22Rv1 (cell line): ENCODE measurements at regions not wholly inside any gene's neighbourhood (a gene's known extent, or its start where the extent isn't known, plus 50 kb on each side); places are given as distances from the start of the nearest gene placed in this dataset.

Experiments
- H3K27ac ChIP-seq: fragments of 450-650 bp; 2 replicates; pipeline ENCODE4 v1.5.1; 2017
- ZFX ChIP-seq: fragments of 450-650 bp; IDR thresholded peaks from 2 replicates; pipeline ENCODE4 v1.6.1; 2017; ENCODE audit warnings: antibody characterized with exemption, borderline replicate concordance
- TF ChIP-seq, protein P1 (sequence below): fragments of 450-650 bp; IDR thresholded peaks from 2 replicates; pipeline ENCODE4 v1.5.1; 2017; ENCODE audit warnings: mild to moderate bottlenecking

DNA sequence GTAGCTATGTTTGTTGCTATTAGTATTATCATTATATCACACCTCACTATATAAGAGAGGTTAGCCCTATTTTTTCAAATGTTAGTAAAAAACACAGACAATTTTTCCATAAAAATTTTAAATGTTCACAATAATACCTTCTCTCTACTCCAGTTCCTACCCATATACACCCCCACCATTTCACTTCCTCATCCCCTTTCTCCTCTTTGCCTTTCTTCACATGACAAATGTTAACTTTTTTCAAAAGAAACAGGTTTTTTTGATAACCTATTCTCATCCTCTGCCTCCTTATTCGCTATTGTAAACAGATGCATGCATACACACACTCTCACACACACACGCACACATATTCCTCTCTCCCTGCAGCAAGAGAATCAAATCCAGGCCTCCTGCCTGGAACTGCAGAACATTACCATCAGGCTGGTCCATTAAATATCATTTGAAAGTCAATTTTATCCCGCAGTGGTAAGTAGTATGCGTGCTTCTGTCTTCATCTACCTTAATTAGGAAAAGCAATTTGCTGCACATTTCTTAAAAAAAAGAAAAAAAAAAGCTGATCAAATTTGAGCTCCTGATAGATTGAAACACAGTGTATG is 55.5 kb downstream of the MID1IP1 start:
- H3K27ac ChIP-seq: no peak overlapping the region
- TF ChIP-seq, protein P1, sequence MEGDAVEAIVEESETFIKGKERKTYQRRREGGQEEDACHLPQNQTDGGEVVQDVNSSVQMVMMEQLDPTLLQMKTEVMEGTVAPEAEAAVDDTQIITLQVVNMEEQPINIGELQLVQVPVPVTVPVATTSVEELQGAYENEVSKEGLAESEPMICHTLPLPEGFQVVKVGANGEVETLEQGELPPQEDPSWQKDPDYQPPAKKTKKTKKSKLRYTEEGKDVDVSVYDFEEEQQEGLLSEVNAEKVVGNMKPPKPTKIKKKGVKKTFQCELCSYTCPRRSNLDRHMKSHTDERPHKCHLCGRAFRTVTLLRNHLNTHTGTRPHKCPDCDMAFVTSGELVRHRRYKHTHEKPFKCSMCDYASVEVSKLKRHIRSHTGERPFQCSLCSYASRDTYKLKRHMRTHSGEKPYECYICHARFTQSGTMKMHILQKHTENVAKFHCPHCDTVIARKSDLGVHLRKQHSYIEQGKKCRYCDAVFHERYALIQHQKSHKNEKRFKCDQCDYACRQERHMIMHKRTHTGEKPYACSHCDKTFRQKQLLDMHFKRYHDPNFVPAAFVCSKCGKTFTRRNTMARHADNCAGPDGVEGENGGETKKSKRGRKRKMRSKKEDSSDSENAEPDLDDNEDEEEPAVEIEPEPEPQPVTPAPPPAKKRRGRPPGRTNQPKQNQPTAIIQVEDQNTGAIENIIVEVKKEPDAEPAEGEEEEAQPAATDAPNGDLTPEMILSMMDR: no peak
- no peak for TF ChIP-seq ZFX

DNA sequence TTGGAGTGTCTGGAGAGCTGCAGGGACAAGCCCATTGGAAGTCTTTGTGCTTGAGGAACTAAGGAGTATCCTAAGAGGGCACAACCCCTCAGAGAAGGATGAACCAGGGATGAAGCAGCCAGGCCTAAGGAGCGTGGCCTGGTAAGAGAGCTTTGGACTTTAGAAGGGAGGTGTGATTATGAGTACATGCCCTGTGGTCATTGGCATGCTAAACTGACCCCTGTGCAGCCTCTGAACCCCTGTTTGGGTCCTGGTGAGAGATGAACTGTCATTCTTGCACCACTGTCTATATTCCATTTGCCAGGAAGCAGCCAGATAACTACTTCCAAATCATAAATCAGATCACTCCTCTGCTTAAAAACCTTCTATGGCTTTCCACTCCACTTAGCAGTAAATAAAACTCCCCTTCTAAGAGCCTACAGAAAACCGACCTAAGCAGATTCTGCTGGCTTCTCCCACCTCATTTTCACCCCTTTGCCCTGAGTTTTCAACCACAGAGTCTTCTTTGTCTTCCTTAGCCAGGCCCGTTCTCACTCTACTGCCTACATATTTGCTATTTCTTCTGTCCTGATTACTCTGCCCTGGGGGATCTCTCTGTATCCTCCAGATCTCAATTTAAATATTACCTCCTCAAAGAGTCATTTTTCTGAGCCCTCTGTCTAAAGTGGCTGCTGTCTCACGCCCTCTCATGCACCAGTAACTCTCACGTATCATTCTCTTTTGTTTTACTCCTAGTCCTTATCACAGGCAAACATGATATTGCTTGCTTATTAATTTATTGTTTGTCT is 56.7 kb downstream of the MID1IP1 start:
- no peak overlapping the region for H3K27ac ChIP-seq
- TF ChIP-seq ZFX: no peak
- TF ChIP-seq, protein P1: no peak

DNA sequence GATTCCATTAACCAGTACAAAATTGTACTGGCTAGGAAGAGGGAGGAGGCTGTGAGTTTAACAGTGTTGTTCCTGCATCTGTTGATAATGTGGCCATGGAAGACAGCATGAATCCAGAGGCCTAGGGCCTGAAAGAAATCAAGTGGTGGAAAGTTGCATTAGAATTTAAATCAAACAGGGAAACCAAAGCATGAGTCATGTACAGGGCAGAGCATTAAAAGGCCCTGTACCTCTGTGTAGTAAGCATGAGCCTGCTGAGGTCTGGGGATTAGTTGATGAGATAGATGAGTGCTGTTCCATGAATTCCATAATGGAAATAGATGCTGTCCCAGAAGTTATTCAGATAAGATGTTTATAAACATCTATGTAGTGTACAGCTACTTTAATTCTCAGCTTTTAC is 58.3 kb downstream of the MID1IP1 start:
- TF ChIP-seq, protein P1: no peak
- no peak for TF ChIP-seq ZFX
- H3K27ac ChIP-seq: no peak overlapping the region

DNA sequence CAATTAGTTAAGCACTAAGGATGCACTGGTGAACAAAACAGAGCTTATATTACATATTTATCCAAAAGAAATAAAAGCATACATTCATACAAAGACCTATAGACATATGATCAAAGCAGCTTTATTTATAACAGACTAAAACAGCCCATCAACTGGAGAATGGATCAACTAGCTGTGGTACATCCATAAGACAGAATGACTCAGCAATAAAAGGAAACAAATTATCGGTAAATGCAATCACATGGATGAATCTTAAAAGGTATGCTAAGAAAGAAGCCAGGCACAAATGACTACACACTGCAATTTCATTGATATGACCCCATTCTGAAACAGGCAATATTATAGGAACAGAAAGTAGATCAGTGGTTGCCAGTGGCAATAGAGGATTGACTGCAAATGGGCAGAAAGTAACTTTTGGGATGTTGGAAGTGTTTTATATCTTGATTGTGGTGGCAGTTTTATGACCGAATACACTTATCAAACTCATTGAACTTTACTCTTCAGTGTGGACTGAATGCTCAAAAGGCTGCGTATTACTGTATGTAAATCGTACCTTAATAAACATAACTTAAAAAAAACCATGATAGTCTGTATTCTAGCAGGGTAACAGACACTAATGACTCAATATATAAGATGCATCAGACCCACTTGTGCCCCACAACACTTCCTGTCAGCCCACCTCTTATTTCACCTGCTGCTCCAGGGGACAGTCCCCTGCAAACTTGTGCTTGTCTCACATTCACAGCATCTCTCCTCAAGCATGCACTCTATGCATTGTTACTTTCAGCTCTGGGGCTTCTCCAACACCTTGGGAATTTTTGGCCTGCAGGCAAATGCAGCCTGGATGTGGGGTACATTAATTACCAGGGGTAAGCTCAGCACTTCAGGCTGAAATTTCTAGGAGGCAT is 59.1 kb downstream of the MID1IP1 start:
- no peak for TF ChIP-seq ZFX
- TF ChIP-seq, protein P1: no peak
- no peak overlapping the region for H3K27ac ChIP-seq

DNA sequence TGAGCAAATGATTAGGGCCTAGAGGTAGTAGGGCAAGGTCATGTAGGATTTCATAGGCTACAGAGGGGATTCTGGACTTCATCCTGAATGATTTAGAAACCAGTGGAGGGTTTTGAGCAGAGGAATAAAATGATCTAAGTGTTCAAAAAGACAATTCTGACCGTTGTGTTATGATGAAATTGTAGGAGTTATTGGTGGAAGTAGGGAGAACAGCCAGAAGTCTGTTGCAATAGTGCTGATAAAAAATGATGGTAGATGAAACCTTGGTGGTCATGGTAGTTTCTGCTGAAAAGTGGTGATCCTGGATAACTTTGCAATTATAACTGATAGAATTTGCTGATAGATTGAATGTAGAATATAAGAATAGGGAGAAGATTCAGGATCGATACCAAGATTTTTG is 60.2 kb downstream of the MID1IP1 start:
- no peak overlapping the region for H3K27ac ChIP-seq
- no peak for TF ChIP-seq ZFX
- TF ChIP-seq, protein P1: no peak

DNA sequence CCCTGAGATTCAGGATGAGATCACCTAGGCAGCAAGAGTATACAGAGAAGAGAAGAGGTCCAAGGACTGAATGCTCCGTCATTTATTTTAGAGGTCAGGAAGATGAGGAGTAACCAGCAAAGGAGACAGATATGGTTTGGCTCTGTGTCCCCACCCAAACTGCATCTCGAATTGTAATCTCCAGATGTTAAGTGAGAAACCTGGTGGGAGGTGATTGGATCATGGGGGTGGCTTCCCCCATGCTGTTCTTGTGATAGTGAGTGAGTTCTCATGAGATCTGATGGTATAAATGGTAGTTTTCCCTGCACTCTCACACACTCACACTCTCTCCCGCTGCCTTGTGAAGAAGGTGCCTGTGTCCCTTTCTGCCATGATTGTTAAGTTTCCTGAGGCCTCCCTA is 60.8 kb downstream of the MID1IP1 start:
- TF ChIP-seq, protein P1: no peak
- no peak for TF ChIP-seq ZFX
- H3K27ac ChIP-seq: no peak overlapping the region
